ENCODE measurements at regions not wholly inside any gene's neighbourhood (a gene's known extent, or its start where the extent isn't known, plus 50 kb on each side); places are given as distances from the start of the nearest gene placed in this dataset.

GRCh38 chr1:37151789-37152188 is 117.5 kb upstream of the GRIK3 start:
- H3K27ac ChIP-seq, result no peak overlapping the region
- TF ChIP-seq CTCF (conservative IDR thresholded peaks at IDR 0.05), result no peak

GRCh38 chr1:37152491-37152890 is 118.2 kb upstream of the GRIK3 start:
- H3K27ac ChIP-seq, result no peak overlapping the region
- no peak for TF ChIP-seq CTCF (conservative IDR thresholded peaks at IDR 0.05)

- no peak for TF ChIP-seq CTCF (conservative IDR thresholded peaks at IDR 0.05)
- no peak overlapping the region for H3K27ac ChIP-seq
Measured at GRCh38 chr1:37153116-37154100, 119.1 kb upstream of the GRIK3 start.

GRCh38 chr1:37156646-37157045 is 122.3 kb upstream of the GRIK3 start:
- TF ChIP-seq CTCF (conservative IDR thresholded peaks at IDR 0.05), result no peak
- no peak overlapping the region for H3K27ac ChIP-seq

- no peak overlapping the region for H3K27ac ChIP-seq
- TF ChIP-seq CTCF (conservative IDR thresholded peaks at IDR 0.05), result no peak
Measured at GRCh38 chr1:37157634-37158033, 123.3 kb upstream of the GRIK3 start.

- no peak overlapping the region for H3K27ac ChIP-seq
- no peak for TF ChIP-seq CTCF (conservative IDR thresholded peaks at IDR 0.05)
Measured at GRCh38 chr1:37158113-37158749, 123.9 kb upstream of the GRIK3 start.

- TF ChIP-seq CTCF (conservative IDR thresholded peaks at IDR 0.05), result no peak
- no peak overlapping the region for H3K27ac ChIP-seq
Measured at GRCh38 chr1:37159102-37159501, 124.8 kb upstream of the GRIK3 start.

Measured in VCaP (cell line).